ENCODE measurements at regions not wholly inside any gene's neighbourhood (a gene's known extent, or its start where the extent isn't known, plus 50 kb on each side); places are given as distances from the start of the nearest gene placed in this dataset.

DNA sequence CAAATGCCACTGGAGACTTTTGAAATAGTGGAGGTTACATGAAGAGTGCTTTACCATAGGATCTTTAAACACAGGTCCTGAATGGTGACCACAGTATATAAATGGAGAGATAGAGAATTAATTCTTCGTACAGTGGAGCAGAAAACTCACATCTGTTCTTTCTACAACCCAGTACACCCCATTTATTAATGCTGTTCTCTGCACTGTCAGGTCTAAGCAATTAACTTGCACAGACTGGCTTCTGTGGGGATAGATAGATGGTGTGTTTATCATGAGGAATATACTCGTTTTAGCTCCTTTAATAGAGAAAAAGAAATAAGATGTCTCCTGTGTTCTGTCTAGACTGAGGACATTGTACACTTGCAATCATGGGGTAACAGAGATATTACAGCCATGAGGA lies 494.3 kb downstream of the TRHDE start:
- ChIA-PET POLR2A (no interaction called here), CTCF (no interaction called here)
- WGBS (ENCODE audit: missing lambda C conversion rate), result 1% methylated on average over 2 of the region's 2 CpGs
- Histone ChIP-seq H3K9me3 (no peaks in the 10 kb centered on the region), H3K4me2 (no peak overlapping the region), H3K4me3 (no peak overlapping the region), H3K27ac (no peak overlapping the region), H3K4me1 (no peaks in the 10 kb centered on the region)
- no peak for DNase-seq (ENCODE audit: low read depth in 1 of 2, low spot score in 1 of 2)
- ATAC-seq, result no peak
- TF ChIP-seq, protein P1, sequence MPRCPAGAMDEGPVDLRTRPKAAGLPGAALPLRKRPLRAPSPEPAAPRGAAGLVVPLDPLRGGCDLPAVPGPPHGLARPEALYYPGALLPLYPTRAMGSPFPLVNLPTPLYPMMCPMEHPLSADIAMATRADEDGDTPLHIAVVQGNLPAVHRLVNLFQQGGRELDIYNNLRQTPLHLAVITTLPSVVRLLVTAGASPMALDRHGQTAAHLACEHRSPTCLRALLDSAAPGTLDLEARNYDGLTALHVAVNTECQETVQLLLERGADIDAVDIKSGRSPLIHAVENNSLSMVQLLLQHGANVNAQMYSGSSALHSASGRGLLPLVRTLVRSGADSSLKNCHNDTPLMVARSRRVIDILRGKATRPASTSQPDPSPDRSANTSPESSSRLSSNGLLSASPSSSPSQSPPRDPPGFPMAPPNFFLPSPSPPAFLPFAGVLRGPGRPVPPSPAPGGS (IDR thresholded peaks at IDR 0.05), result no peak
- TF ChIP-seq TP53 (CRISPR knock-in tag; IDR thresholded peaks at IDR 0.05) (no peak), HOXA7 (CRISPR knock-in tag; IDR thresholded peaks at IDR 0.05) (no peak), KDM5A (IDR thresholded peaks at IDR 0.05) (no peak), MAZ (IDR thresholded peaks at IDR 0.05; ENCODE audit: borderline replicate concordance, low read depth, low read length) (no peak), RNF2 (IDR thresholded peaks at IDR 0.05; ENCODE audit: borderline replicate concordance, low read depth) (no peak), JUN (IDR thresholded peaks at IDR 0.05) (no peak), NR3C1 (IDR thresholded peaks at IDR 0.05) (no peak), ZC3H11A (IDR thresholded peaks at IDR 0.05) (no peak), HDAC2 (IDR thresholded peaks at IDR 0.05) (no peak)
- TF ChIP-seq, protein P2, sequence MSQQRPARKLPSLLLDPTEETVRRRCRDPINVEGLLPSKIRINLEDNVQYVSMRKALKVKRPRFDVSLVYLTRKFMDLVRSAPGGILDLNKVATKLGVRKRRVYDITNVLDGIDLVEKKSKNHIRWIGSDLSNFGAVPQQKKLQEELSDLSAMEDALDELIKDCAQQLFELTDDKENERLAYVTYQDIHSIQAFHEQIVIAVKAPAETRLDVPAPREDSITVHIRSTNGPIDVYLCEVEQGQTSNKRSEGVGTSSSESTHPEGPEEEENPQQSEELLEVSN (IDR thresholded peaks at IDR 0.05; ENCODE audit: borderline replicate concordance, low read depth), result no peak
- no peak for FAIRE-seq

DNA sequence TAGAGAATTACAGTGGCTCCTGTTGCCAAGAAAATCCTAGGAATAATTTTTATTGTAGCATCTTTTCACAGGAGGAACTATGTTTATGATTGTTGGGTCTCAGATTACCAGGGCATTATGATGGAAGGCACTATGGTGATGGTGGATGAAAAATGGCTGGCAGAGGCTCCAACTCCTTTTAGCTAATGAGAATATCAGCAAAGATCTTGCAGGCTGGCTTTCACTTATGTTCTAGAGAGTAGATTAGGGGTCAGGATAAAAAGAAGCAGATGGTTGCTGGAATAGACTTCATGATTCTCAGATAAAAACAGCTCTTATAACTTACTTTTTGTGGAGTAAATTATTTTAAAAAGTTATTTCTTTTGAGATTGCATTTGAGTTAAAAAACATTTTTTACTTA lies 501.9 kb downstream of the TRHDE start:
- POLR2A ChIA-PET, result no interaction called here
- CTCF ChIA-PET, result no interaction called here
- Histone ChIP-seq H3K27ac (no peak overlapping the region), H3K4me1 (no peaks in the 10 kb centered on the region), H3K9me3 (no peaks in the 10 kb centered on the region), H3K4me3 (no peak overlapping the region), H3K4me2 (no peak overlapping the region)
- no peak for ATAC-seq
- TF ChIP-seq CBX2 (IDR thresholded peaks at IDR 0.05; ENCODE audit: borderline replicate concordance, low read depth) (no peak), HOXA7 (CRISPR knock-in tag; IDR thresholded peaks at IDR 0.05) (no peak), RCOR1 (IDR thresholded peaks at IDR 0.05; ENCODE audit: low read depth, low read length) (no peak), JUN (IDR thresholded peaks at IDR 0.05) (no peak), CHD2 (IDR thresholded peaks at IDR 0.05; ENCODE audit: low read length, partially characterized antibody) (no peak), ESRRA (IDR thresholded peaks at IDR 0.05; ENCODE audit: borderline replicate concordance, low read length) (no peak), MYC (IDR thresholded peaks at IDR 0.05; ENCODE audit: borderline replicate concordance, low read length) (no peak), ZSCAN20 (CRISPR knock-in tag; IDR thresholded peaks at IDR 0.05) (no peak), ZFP36 (IDR thresholded peaks at IDR 0.05; ENCODE audit: borderline replicate concordance, partially characterized antibody) (no peak), CHD4 (IDR thresholded peaks at IDR 0.05; ENCODE audit: borderline replicate concordance) (no peak), NR3C1 (IDR thresholded peaks at IDR 0.05) (no peak)
- TF ChIP-seq, protein P3, sequence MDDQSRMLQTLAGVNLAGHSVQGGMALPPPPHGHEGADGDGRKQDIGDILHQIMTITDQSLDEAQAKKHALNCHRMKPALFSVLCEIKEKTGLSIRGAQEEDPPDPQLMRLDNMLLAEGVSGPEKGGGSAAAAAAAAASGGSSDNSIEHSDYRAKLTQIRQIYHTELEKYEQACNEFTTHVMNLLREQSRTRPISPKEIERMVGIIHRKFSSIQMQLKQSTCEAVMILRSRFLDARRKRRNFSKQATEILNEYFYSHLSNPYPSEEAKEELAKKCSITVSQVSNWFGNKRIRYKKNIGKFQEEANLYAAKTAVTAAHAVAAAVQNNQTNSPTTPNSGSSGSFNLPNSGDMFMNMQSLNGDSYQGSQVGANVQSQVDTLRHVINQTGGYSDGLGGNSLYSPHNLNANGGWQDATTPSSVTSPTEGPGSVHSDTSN (IDR thresholded peaks at IDR 0.05), result no peak
- TF ChIP-seq, protein P4, sequence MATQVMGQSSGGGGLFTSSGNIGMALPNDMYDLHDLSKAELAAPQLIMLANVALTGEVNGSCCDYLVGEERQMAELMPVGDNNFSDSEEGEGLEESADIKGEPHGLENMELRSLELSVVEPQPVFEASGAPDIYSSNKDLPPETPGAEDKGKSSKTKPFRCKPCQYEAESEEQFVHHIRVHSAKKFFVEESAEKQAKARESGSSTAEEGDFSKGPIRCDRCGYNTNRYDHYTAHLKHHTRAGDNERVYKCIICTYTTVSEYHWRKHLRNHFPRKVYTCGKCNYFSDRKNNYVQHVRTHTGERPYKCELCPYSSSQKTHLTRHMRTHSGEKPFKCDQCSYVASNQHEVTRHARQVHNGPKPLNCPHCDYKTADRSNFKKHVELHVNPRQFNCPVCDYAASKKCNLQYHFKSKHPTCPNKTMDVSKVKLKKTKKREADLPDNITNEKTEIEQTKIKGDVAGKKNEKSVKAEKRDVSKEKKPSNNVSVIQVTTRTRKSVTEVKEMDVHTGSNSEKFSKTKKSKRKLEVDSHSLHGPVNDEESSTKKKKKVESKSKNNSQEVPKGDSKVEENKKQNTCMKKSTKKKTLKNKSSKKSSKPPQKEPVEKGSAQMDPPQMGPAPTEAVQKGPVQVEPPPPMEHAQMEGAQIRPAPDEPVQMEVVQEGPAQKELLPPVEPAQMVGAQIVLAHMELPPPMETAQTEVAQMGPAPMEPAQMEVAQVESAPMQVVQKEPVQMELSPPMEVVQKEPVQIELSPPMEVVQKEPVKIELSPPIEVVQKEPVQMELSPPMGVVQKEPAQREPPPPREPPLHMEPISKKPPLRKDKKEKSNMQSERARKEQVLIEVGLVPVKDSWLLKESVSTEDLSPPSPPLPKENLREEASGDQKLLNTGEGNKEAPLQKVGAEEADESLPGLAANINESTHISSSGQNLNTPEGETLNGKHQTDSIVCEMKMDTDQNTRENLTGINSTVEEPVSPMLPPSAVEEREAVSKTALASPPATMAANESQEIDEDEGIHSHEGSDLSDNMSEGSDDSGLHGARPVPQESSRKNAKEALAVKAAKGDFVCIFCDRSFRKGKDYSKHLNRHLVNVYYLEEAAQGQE (IDR thresholded peaks at IDR 0.05), result no peak
- TF ChIP-seq, protein P5, sequence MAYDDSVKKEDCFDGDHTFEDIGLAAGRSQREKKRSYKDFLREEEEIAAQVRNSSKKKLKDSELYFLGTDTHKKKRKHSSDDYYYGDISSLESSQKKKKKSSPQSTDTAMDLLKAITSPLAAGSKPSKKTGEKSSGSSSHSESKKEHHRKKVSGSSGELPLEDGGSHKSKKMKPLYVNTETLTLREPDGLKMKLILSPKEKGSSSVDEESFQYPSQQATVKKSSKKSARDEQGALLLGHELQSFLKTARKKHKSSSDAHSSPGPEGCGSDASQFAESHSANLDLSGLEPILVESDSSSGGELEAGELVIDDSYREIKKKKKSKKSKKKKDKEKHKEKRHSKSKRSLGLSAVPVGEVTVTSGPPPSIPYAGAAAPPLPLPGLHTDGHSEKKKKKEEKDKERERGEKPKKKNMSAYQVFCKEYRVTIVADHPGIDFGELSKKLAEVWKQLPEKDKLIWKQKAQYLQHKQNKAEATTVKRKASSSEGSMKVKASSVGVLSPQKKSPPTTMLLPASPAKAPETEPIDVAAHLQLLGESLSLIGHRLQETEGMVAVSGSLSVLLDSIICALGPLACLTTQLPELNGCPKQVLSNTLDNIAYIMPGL (CRISPR knock-in tag; IDR thresholded peaks at IDR 0.05; ENCODE audit: borderline replicate concordance), result no peak
- TF ChIP-seq, protein P2 (IDR thresholded peaks at IDR 0.05; ENCODE audit: borderline replicate concordance, low read depth), result no peak
- FAIRE-seq, result no peak
- DNase-seq (ENCODE audit: low read depth in 1 of 2, low spot score in 1 of 2), result no peak

Measured in A549 (cell line).